H1 (cell line): ENCODE measurements at regions not wholly inside any gene's neighbourhood (a gene's known extent, or its start where the extent isn't known, plus 50 kb on each side); places are given as distances from the start of the nearest gene placed in this dataset.

Experiments used
- CTCF ChIA-PET: fragments of 300-600 bp; sonication (Branson Sonifier 250); formaldehyde crosslinking; loops from one replicate; lab custom pipeline; 2021; ENCODE audit not compliant: partially characterized antibody; lab: Charles Lee
- POLR2A ChIA-PET: fragments of 300-600 bp; sonication (Branson Sonifier 250); formaldehyde crosslinking; loops from one replicate; lab custom pipeline; 2021; ENCODE audit warnings: inconsistent platforms; ENCODE audit not compliant: partially characterized antibody; lab: Charles Lee
- DNase-seq, 2 experiments: peaks; one replicate each; pipeline versions ENCODE4 v3.0.0 to v3.0.0-alpha.2; 2010 to 2022; ENCODE audit warnings: low spot score in 2 of 2, low read depth in 1 of 2, mixed read lengths in 1 of 2
- FAIRE-seq: peaks from 2 replicates; lab custom pipeline; 2011; peaks lifted over from hg19 to GRCh38; lab: Jason Lieb, UNC
- H2AFZ ChIP-seq: 2 replicates; pipeline ENCODE4 v1.8.1; 2012; ENCODE audit warnings: low read length, inconsistent platforms
- H2AK5ac ChIP-seq: 2 replicates; pipeline ENCODE4 v1.6.1; 2013; ENCODE audit warnings: low read depth, low read length
- H2BK120ac ChIP-seq: replicated peaks from 2 replicates; pipeline ENCODE3; 2013; ENCODE audit warnings: low read depth, low read length, inconsistent platforms
- H2BK12ac ChIP-seq: 2 replicates; pipeline ENCODE4 v1.6.1; 2013; ENCODE audit warnings: low read depth, low read length
- H2BK15ac ChIP-seq: 2 replicates; pipeline ENCODE4 v1.6.1; 2013; ENCODE audit warnings: low read length
- H2BK20ac ChIP-seq: 2 replicates; pipeline ENCODE4 v1.6.1; 2013; ENCODE audit warnings: low read length
- H2BK5ac ChIP-seq: 2 replicates; pipeline ENCODE4 v1.6.1; 2013; ENCODE audit warnings: low read depth, low read length
- H3K14ac ChIP-seq: 2 replicates; pipeline ENCODE4 v1.6.1; 2013; ENCODE audit warnings: inconsistent platforms; ENCODE audit not compliant: insufficient read length
- H3K18ac ChIP-seq: 2 replicates; pipeline ENCODE4 v1.6.1; 2013; ENCODE audit warnings: low read length; ENCODE audit errors: extremely low read depth
- H3K23ac ChIP-seq: 2 replicates; pipeline ENCODE4 v1.6.1; 2013; ENCODE audit warnings: inconsistent platforms; ENCODE audit not compliant: insufficient read length
- H3K23me2 ChIP-seq: 2 replicates; pipeline ENCODE4 v1.6.1; 2013; ENCODE audit warnings: low read depth, low read length
- H3K27ac ChIP-seq: 2 replicates; pipeline ENCODE4 v1.6.1; 2011; ENCODE audit warnings: low read depth, low read length, inconsistent platforms
- H3K27me3 ChIP-seq, 4 experiments: replicated peaks in 1 of 4; 1 replicate in 1 of 4; 2 replicates in 3 of 4; pipeline versions ENCODE4 v1.6.1 to v1.8.1; 2011 to 2013; ENCODE audit warnings: low read length in 3 of 4, mild to moderate bottlenecking in 3 of 4, inconsistent platforms in 2 of 4, mixed read lengths in 2 of 4, moderate library complexity in 1 of 4; ENCODE audit not compliant: control insufficient read depth in 3 of 4, insufficient read depth in 3 of 4; ENCODE audit errors: extremely low read depth in 1 of 4
- H3K36me3 ChIP-seq, 4 experiments: 2 replicates each; pipeline versions ENCODE4 v1.6.1 to v1.8.1; 2011 to 2013; ENCODE audit warnings: mild to moderate bottlenecking in 4 of 4, low read length in 3 of 4, moderate library complexity in 2 of 4, control low read depth in 1 of 4, inconsistent platforms in 1 of 4; ENCODE audit not compliant: insufficient read depth in 4 of 4, control insufficient read depth in 2 of 4
- H3K4ac ChIP-seq: replicated peaks from 2 replicates; pipeline ENCODE3; 2013; ENCODE audit warnings: low read length, low read depth, mixed read lengths, inconsistent platforms; ENCODE audit not compliant: insufficient read length
- H3K4me1 ChIP-seq, 4 experiments: replicated peaks in 1 of 4; 1 replicate in 1 of 4; 2 replicates in 3 of 4; pipeline versions ENCODE4 v1.6.1 to v1.8.1; 2011 to 2013; ENCODE audit warnings: low read length in 3 of 4, inconsistent platforms in 2 of 4, mixed read lengths in 1 of 4; ENCODE audit not compliant: insufficient read depth in 4 of 4, control insufficient read depth in 3 of 4
- H3K4me2 ChIP-seq, 2 experiments: 2 replicates each; pipeline versions ENCODE4 v1.6.1 to v1.8.1; 2011 to 2013; ENCODE audit warnings: low read depth in 2 of 2, low read length in 2 of 2, control low read depth in 1 of 2, inconsistent platforms in 1 of 2, mild to moderate bottlenecking in 1 of 2; ENCODE audit not compliant: insufficient read depth in 1 of 2
- H3K4me3 ChIP-seq, 4 experiments: fragments of 200-600, 300-600 bp in 1 of 4; sonication (generic), shearing (Covaris generic), sonication (Bioruptor Twin) in 1 of 4; 2 replicates each; pipeline versions ENCODE4 v1.5.1 to v1.8.1; 2011 to 2016; ENCODE audit warnings: low read length in 4 of 4, low read depth in 3 of 4, control low read depth in 2 of 4, inconsistent platforms in 2 of 4, mild to moderate bottlenecking in 2 of 4, mixed read lengths in 1 of 4, moderate library complexity in 1 of 4; ENCODE audit not compliant: insufficient read depth in 2 of 4; ENCODE audit errors: extremely low read depth in 1 of 4
- H3K56ac ChIP-seq: replicated peaks from 2 replicates; pipeline ENCODE3; 2013; ENCODE audit warnings: low read depth, mild to moderate bottlenecking, mixed read lengths, low read length, inconsistent platforms; ENCODE audit not compliant: insufficient read length
- H3K79me1 ChIP-seq: 2 replicates; pipeline ENCODE4 v1.6.1; 2013; ENCODE audit warnings: low read depth, low read length, control low read depth
- H3K79me2 ChIP-seq, 2 experiments: 2 replicates each; pipeline versions ENCODE4 v1.6.1 to v1.8.1; 2012 to 2013; ENCODE audit warnings: low read length in 2 of 2, mild to moderate bottlenecking in 2 of 2, inconsistent platforms in 1 of 2; ENCODE audit not compliant: insufficient read depth in 2 of 2, control insufficient read depth in 1 of 2
- H3K9ac ChIP-seq, 4 experiments: replicated peaks in 1 of 4; 1 replicate in 1 of 4; 2 replicates in 3 of 4; pipeline versions ENCODE4 v1.6.1 to v1.8.1; 2011 to 2013; ENCODE audit warnings: low read depth in 3 of 4, low read length in 3 of 4, control low read depth in 2 of 4, mild to moderate bottlenecking in 2 of 4, moderate library complexity in 2 of 4, inconsistent platforms in 1 of 4; ENCODE audit errors: extremely low read depth in 1 of 4
- H3K9me3 ChIP-seq, 2 experiments: 2 replicates each; pipeline versions ENCODE4 v1.6.1 to v1.8.1; 2012 to 2013; ENCODE audit warnings: mild to moderate bottlenecking in 2 of 2, moderate library complexity in 2 of 2, control low read depth in 1 of 2, inconsistent platforms in 1 of 2, low read depth in 1 of 2, low read length in 1 of 2, mixed read lengths in 1 of 2; ENCODE audit not compliant: insufficient read depth in 2 of 2
- H4K20me1 ChIP-seq, 2 experiments: replicated peaks in 1 of 2; 2 replicates each; pipeline versions ENCODE3 to v1.8.1; 2011 to 2013; ENCODE audit warnings: inconsistent platforms in 2 of 2, low read length in 2 of 2, mild to moderate bottlenecking in 1 of 2; ENCODE audit not compliant: insufficient read depth in 2 of 2, control insufficient read depth in 1 of 2
- H4K5ac ChIP-seq: 2 replicates; pipeline ENCODE4 v1.6.1; 2013; ENCODE audit warnings: low read length, low read depth, mixed read lengths, inconsistent platforms; ENCODE audit not compliant: insufficient read length
- H4K8ac ChIP-seq: 2 replicates; pipeline ENCODE4 v1.8.0; 2013; ENCODE audit warnings: mild to moderate bottlenecking, moderate library complexity, low read length, inconsistent platforms; ENCODE audit not compliant: insufficient read depth; ENCODE audit errors: extremely low read depth
- H4K91ac ChIP-seq: replicated peaks from 2 replicates; pipeline ENCODE3; 2013; ENCODE audit warnings: low read length, mixed read lengths, inconsistent platforms; ENCODE audit not compliant: insufficient read length
- ASH2L ChIP-seq: fragments of 200-600, 300-600 bp; sonication (generic); IDR thresholded peaks from one replicate; pipeline ENCODE4 v1.7.1; 2017; ENCODE audit warnings: low read length
- ATF2 ChIP-seq: IDR thresholded peaks from 2 replicates; pipeline ENCODE4 v1.6.1; 2012; ENCODE audit warnings: low read length, inconsistent platforms
- BRCA1 ChIP-seq: IDR thresholded peaks from 2 replicates; pipeline ENCODE4 v1.6.1; 2012; ENCODE audit warnings: low read depth, low read length, improper control_type of control experiment
- CBX5 ChIP-seq: fragments of 300-800, 300-1000 bp; sonication (generic); IDR thresholded peaks from 2 replicates; pipeline ENCODE4 v1.7.1; 2016; ENCODE audit warnings: antibody characterized with exemption, low read length, low read depth
- CEBPB ChIP-seq: IDR thresholded peaks from 2 replicates; pipeline ENCODE4 v1.6.1; 2012; ENCODE audit warnings: low read depth, low read length
- CTBP2 ChIP-seq: IDR thresholded peaks from 2 replicates; pipeline ENCODE4 v1.7.0; 2011; ENCODE audit warnings: borderline replicate concordance, mild to moderate bottlenecking, moderate library complexity, mixed read lengths, low read length; ENCODE audit not compliant: insufficient read depth, insufficient read length
- KDM5A ChIP-seq: fragments of 200-600 bp; IDR thresholded peaks from 2 replicates; pipeline ENCODE4 v1.7.1; 2012; ENCODE audit warnings: mild to moderate bottlenecking, low read length, inconsistent platforms, mixed read lengths
- NRF1 ChIP-seq: IDR thresholded peaks from 2 replicates; pipeline ENCODE4 v1.6.1; 2011; ENCODE audit warnings: mild to moderate bottlenecking, low read depth, low read length, improper control_type of control experiment
- RBBP5 ChIP-seq: IDR thresholded peaks from 2 replicates; pipeline ENCODE4 v1.7.1; 2012; ENCODE audit warnings: low read depth, mild to moderate bottlenecking, inconsistent platforms, low read length, moderate library complexity, borderline replicate concordance
- RNF2 ChIP-seq: fragments of 200-900, 300-1000 bp; sonication (generic); IDR thresholded peaks from 2 replicates; pipeline ENCODE4 v1.7.1; 2016; ENCODE audit warnings: borderline replicate concordance, low read depth, mild to moderate bottlenecking, antibody characterized with exemption, low read length; ENCODE audit not compliant: poor library complexity, severe bottlenecking; ENCODE audit errors: missing control alignments
- SIN3A ChIP-seq, 2 experiments: IDR thresholded peaks in 1 of 2; conservative IDR thresholded peaks in 1 of 2; 2 replicates each; pipeline ENCODE4 v1.6.1; 2011 to 2012; ENCODE audit warnings: low read length in 2 of 2, improper control_type of control experiment in 1 of 2, low read depth in 1 of 2, mild to moderate bottlenecking in 1 of 2
- ZNF274 ChIP-seq: IDR thresholded peaks from 2 replicates; pipeline ENCODE4 v1.7.0; 2012; ENCODE audit warnings: low read length, borderline replicate concordance; ENCODE audit errors: extremely low read depth
- WGBS, 2 experiments: shearing (Covaris generic) in 1 of 2; methylation state at CpG; one replicate each; pipeline versions ENCODE4 v1.1.6 to v1.1.7; 2013 to 2015; ENCODE audit warnings: low lambda C conversion rate in 2 of 2, mixed read lengths in 2 of 2, inconsistent platforms in 1 of 2, low coverage in 1 of 2, missing lambda C conversion rate in 1 of 2; ENCODE audit not compliant: insufficient replicate concordance in 2 of 2, insufficient coverage in 1 of 2, insufficient read length in 1 of 2; ENCODE audit errors: extremely low coverage in 1 of 2, missing lambda C conversion rate in 1 of 2; 5-methylcytosine and 5-hydroxymethylcytosine counted together

GRCh38 chr4:130183766-130184165 is 1087.8 kb downstream of the C4orf33 start:
- Histone ChIP-seq H3K56ac (no peak overlapping the region), H3K4me2 (no peak overlapping the region), H2BK5ac (no peak overlapping the region), H2BK120ac (no peak overlapping the region), H3K18ac (no peak overlapping the region), H3K9me3 (no peaks in the 10 kb centered on the region), H4K20me1 (no peaks in the 10 kb centered on the region), H3K79me2 (no peaks in the 10 kb centered on the region), H3K36me3 (no peaks in the 10 kb centered on the region), H2AK5ac (no peak overlapping the region), H2BK12ac (no peak overlapping the region), H3K27ac (no peak overlapping the region), H4K8ac (no peak overlapping the region), H3K4me3 (no peak overlapping the region), H3K4ac (no peak overlapping the region), H2AFZ (no peak overlapping the region), H2BK20ac (no peak overlapping the region), H3K23ac (no peak overlapping the region), H3K23me2 (no peaks in the 10 kb centered on the region), H2BK15ac (no peak overlapping the region), H3K27me3 (no peaks in the 10 kb centered on the region), H3K79me1 (no peaks in the 10 kb centered on the region), H3K14ac (no peak overlapping the region), H4K5ac (no peak overlapping the region), H3K4me1 (peaks cover 0 to 8% (median 0%) of the 10 kb centered on the region in 4 experiments; a peak in 2 of 7 replicates), H3K9ac (no peak overlapping the region), H4K91ac (no peak overlapping the region)
- 93% methylated on average over 4 of the region's 4 CpGs; no CpG with 5 or more reads in 1 of the 2 experiments for WGBS, 2 experiments
- no peak for DNase-seq
- ChIA-PET POLR2A (interaction anchor here (1.1 kb wide), 1 partner anchor 13 kb away, joined by 3 read pairs; no protein-coding TSS in a partner anchor), CTCF (interaction anchor here (1.2 to 1.3 kb wide), 2 partner anchors 18 to 140 kb away, joined by 3 read pairs; no protein-coding TSS in a partner anchor)
- FAIRE-seq, result no peak
- TF ChIP-seq CBX5, result no peak
- TF ChIP-seq ATF2, result no peak
- no peak for TF ChIP-seq SIN3A (conservative IDR thresholded peaks at IDR 0.05 in 1 of 2, IDR thresholded peaks at IDR 0.05 in 1 of 2; ENCODE audit: low read depth in 1 of 2, low read length in 2 of 2)
- no peak for TF ChIP-seq NRF1
- TF ChIP-seq ASH2L, result no peak
- TF ChIP-seq CEBPB, result no peak
- TF ChIP-seq RNF2, result no peak
- no peak for TF ChIP-seq BRCA1
- no peak for TF ChIP-seq CTBP2
- no peak for TF ChIP-seq ZNF274
- no peak for TF ChIP-seq KDM5A
- no peak for TF ChIP-seq RBBP5
